SKM-1 treated with dmso at 0.1 percent for 144 hours (cell line): ENCODE measurements at regions not wholly inside any gene's neighbourhood (a gene's known extent, or its start where the extent isn't known, plus 50 kb on each side); places are given as distances from the start of the nearest gene placed in this dataset.
A peak's percentile ranks its signal among the peaks of the same experiment; 100 is the strongest.

Source experiments
- DNase-seq: peaks from one replicate; lab custom pipeline; 2025; ENCODE audit not compliant: unreplicated experiment; lab: John Stamatoyannopoulos, UW

GRCh38 chr14:29205658-29206057, 439.1 kb downstream of the FOXG1 start:
- DNase-seq, result no peak

- DNase-seq, result no peak
Observed at GRCh38 chr14:29215853-29216252, 449.3 kb downstream of the FOXG1 start.

GRCh38 chr14:29216268-29217232, 450.0 kb downstream of the FOXG1 start:
- DNase-seq, result no peak

- DNase-seq, result no peak
Observed at GRCh38 chr14:29217813-29218450, 451.3 kb downstream of the FOXG1 start.

GRCh38 chr14:29220072-29220471, 453.5 kb downstream of the FOXG1 start:
- no peak for DNase-seq

- DNase-seq, result no peak
Observed at GRCh38 chr14:29220566-29220965, 454.0 kb downstream of the FOXG1 start.

- DNase-seq, result no peak
Observed at GRCh38 chr14:29222006-29222405, 455.4 kb downstream of the FOXG1 start.

GRCh38 chr14:29222671-29223268, 456.2 kb downstream of the FOXG1 start:
- DNase-seq, result peak; percentile 4

GRCh38 chr14:29223947-29224346, 457.4 kb downstream of the FOXG1 start:
- DNase-seq, result no peak

- no peak for DNase-seq
Observed at GRCh38 chr14:29227631-29228030, 461.0 kb downstream of the FOXG1 start.

GRCh38 chr14:29232153-29232552, 465.6 kb downstream of the FOXG1 start:
- no peak for DNase-seq

- DNase-seq, result no peak
Observed at GRCh38 chr14:29232711-29233110, 466.1 kb downstream of the FOXG1 start.

GRCh38 chr14:29233188-29233587, 466.6 kb downstream of the FOXG1 start:
- DNase-seq, result no peak

- DNase-seq, result no peak
Observed at GRCh38 chr14:29235991-29236390, 469.4 kb downstream of the FOXG1 start.

- no peak for DNase-seq
Observed at GRCh38 chr14:29236401-29236800, 469.8 kb downstream of the FOXG1 start.

- DNase-seq, result no peak
Observed at GRCh38 chr14:29236848-29237247, 470.3 kb downstream of the FOXG1 start.

GRCh38 chr14:29240066-29240465, 473.5 kb downstream of the FOXG1 start:
- no peak for DNase-seq

- DNase-seq, result no peak
Observed at GRCh38 chr14:29242755-29243754, 476.5 kb downstream of the FOXG1 start.

GRCh38 chr14:29255692-29256091, 489.1 kb downstream of the FOXG1 start:
- DNase-seq, result no peak

GRCh38 chr14:29262979-29263378, 496.4 kb downstream of the FOXG1 start:
- no peak for DNase-seq

- DNase-seq, result no peak
Observed at GRCh38 chr14:29264865-29265264, 498.3 kb downstream of the FOXG1 start.
